Neural progenitor cell (in vitro differentiated cells): ENCODE measurements at regions not wholly inside any gene's neighbourhood (a gene's known extent, or its start where the extent isn't known, plus 50 kb on each side); places are given as distances from the start of the nearest gene placed in this dataset.

Source experiments
- DNase-seq: peaks from one replicate; pipeline ENCODE4 v3.0.0-alpha.2; 2016; ENCODE audit warnings: low spot score
- H2AFZ ChIP-seq: fragments of 200-600 bp; sonication (generic); replicated peaks from 2 replicates; pipeline ENCODE4 v1.6.1; 2016; ENCODE audit warnings: antibody characterized with exemption
- H3F3A ChIP-seq: fragments of 200-600 bp; sonication (generic); 2 replicates; pipeline ENCODE4 v1.6.1; 2016; ENCODE audit warnings: antibody characterized with exemption, low read depth
- H3K27ac ChIP-seq: fragments of 200-600 bp; sonication (generic); 2 replicates; pipeline ENCODE4 v1.5.1; 2016; ENCODE audit warnings: mild to moderate bottlenecking
- H3K27me3 ChIP-seq: fragments of 200-600 bp; sonication (generic); 2 replicates; pipeline ENCODE4 v1.6.1; 2016; ENCODE audit warnings: mild to moderate bottlenecking, moderate library complexity
- H3K36me3 ChIP-seq: fragments of 200-600 bp; sonication (generic); 2 replicates; pipeline ENCODE4 v1.5.1; 2016
- H3K4me1 ChIP-seq: fragments of 200-600 bp; sonication (generic); 2 replicates; pipeline ENCODE4 v1.6.1; 2016; ENCODE audit warnings: mixed run types
- H3K4me2 ChIP-seq: fragments of 200-600 bp; sonication (generic); 2 replicates; pipeline ENCODE4 v1.6.1; 2016
- H3K4me3 ChIP-seq: fragments of 200-600 bp; sonication (generic); 2 replicates; pipeline ENCODE4 v1.5.1; 2016
- H3K79me2 ChIP-seq: fragments of 200-600 bp; sonication (generic); 2 replicates; pipeline ENCODE4 v1.6.1; 2016; ENCODE audit warnings: low read depth
- H3K9ac ChIP-seq: fragments of 200-600 bp; sonication (generic); 2 replicates; pipeline ENCODE4 v1.6.1; 2016
- H3K9me3 ChIP-seq: fragments of 200-600 bp; sonication (generic); 2 replicates; pipeline ENCODE4 v1.5.1; 2016; ENCODE audit warnings: low read depth
- H4K20me1 ChIP-seq: fragments of 200-600 bp; sonication (generic); 2 replicates; pipeline ENCODE4 v1.6.1; 2016; ENCODE audit warnings: low read depth
- H3K27ac Mint-ChIP-seq: 3 replicates; pipeline ENCODE4 v1.8.0; 2021; ENCODE audit warnings: mixed read lengths
- H3K27me3 Mint-ChIP-seq: 2 replicates; pipeline ENCODE4 v1.8.0; 2022; ENCODE audit warnings: low read depth, mild to moderate bottlenecking, inconsistent platforms, moderate library complexity, mixed read lengths; ENCODE audit not compliant: insufficient read depth
- H3K36me3 Mint-ChIP-seq: 3 replicates; pipeline ENCODE4 v1.8.0; 2021; ENCODE audit warnings: mixed read lengths
- H3K4me1 Mint-ChIP-seq: 3 replicates; pipeline ENCODE4 v1.8.0; 2021; ENCODE audit warnings: mixed read lengths
- H3K4me3 Mint-ChIP-seq: 3 replicates; pipeline ENCODE4 v1.8.0; 2021; ENCODE audit warnings: mild to moderate bottlenecking, moderate library complexity, mixed read lengths
- H3K9me3 Mint-ChIP-seq: 3 replicates; pipeline ENCODE4 v1.8.0; 2020; ENCODE audit warnings: mixed read lengths
- CTCF ChIP-seq: fragments of 200-600 bp; sonication (generic); IDR thresholded peaks from 2 replicates; pipeline ENCODE4 v1.5.1; 2017; ENCODE audit warnings: antibody characterized with exemption, mild to moderate bottlenecking
- EZH2 ChIP-seq: fragments of 200-600 bp; sonication (generic); IDR thresholded peaks from 2 replicates; pipeline ENCODE4 v1.6.1; 2017; ENCODE audit warnings: antibody characterized with exemption, mild to moderate bottlenecking, moderate library complexity
- EZH2phosphoT487 ChIP-seq: fragments of 200-600 bp; sonication (generic); IDR thresholded peaks from 2 replicates; pipeline ENCODE4 v1.6.1; 2017; ENCODE audit warnings: antibody characterized with exemption

DNA sequence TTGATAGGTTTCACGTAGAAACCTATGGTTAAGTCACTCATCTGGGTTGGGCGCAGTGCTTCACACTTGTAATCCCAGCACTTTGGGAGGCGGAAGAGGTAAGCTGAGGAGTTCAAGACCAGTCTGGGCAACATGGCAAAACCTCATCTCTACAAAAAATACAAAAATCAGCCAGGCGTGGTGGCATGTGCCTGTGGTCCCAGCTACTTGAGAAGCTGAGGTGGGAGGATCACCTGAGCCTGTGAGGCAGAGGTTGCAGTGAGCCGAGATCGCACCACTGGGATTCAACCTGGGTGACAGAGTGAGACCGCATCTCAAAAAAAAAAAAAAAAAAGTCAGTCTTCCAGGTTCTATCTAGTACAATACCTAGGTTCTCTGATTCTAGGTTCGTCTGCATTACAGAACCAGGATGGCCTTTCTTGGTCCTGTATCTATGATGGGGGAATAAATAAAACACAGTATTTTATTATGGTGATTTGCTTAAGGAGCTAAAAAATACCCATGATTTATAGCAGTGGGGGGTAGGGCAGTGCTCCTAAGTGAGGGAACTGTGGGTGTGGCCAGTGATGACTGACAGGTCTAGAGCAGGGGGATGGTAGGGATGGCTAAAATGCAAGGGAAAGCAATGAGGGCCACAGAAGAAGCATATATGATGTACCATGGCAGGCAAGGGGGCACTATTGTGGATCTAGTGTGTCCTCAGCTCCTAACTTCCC is 65.5 kb upstream of the NUP160 start:
- no peak for TF ChIP-seq EZH2
- no peak for TF ChIP-seq CTCF
- no peak for TF ChIP-seq EZH2phosphoT487
- DNase-seq = no peak
- H3K36me3 ChIP-seq = no peaks in the 10 kb centered on the region
- Mint-ChIP-seq H3K9me3 (no peaks in the 10 kb centered on the region), H3K4me1 (peaks cover 18% of the 10 kb centered on the region), H3K27me3 (no peaks in the 10 kb centered on the region), H3K36me3 (no peaks in the 10 kb centered on the region), H3K27ac (peak overlapping the region; percentile 60), H3K4me3 (no peak overlapping the region)
- no peak overlapping the region for H3K4me3 ChIP-seq
- no peak overlapping the region for H3K9ac ChIP-seq
- H3K27me3 ChIP-seq = no peaks in the 10 kb centered on the region
- H4K20me1 ChIP-seq = no peaks in the 10 kb centered on the region
- peaks cover 5% of the 10 kb centered on the region for H3F3A ChIP-seq
- no peaks in the 10 kb centered on the region for H3K9me3 ChIP-seq
- no peak overlapping the region for H3K4me2 ChIP-seq
- H3K27ac ChIP-seq = no peak overlapping the region
- no peaks in the 10 kb centered on the region for H3K79me2 ChIP-seq
- no peak overlapping the region for H2AFZ ChIP-seq
- peaks cover 15% of the 10 kb centered on the region for H3K4me1 ChIP-seq

- H2AFZ ChIP-seq = no peak overlapping the region
- TF ChIP-seq CTCF (no peak), EZH2 (no peak), EZH2phosphoT487 (no peak)
- no peaks in the 10 kb centered on the region for H3K9me3 ChIP-seq
- Mint-ChIP-seq H3K27me3 (no peaks in the 10 kb centered on the region), H3K9me3 (no peaks in the 10 kb centered on the region), H3K4me3 (no peak overlapping the region), H3K36me3 (no peaks in the 10 kb centered on the region), H3K27ac (no peak overlapping the region), H3K4me1 (peaks cover 11% of the 10 kb centered on the region)
- H3K27me3 ChIP-seq = no peaks in the 10 kb centered on the region
- H3K4me3 ChIP-seq = no peak overlapping the region
- peaks cover 2% of the 10 kb centered on the region for H3F3A ChIP-seq
- no peaks in the 10 kb centered on the region for H3K79me2 ChIP-seq
- DNase-seq = no peak
- H3K4me2 ChIP-seq = no peak overlapping the region
- no peaks in the 10 kb centered on the region for H3K36me3 ChIP-seq
- H3K4me1 ChIP-seq = peaks cover 11% of the 10 kb centered on the region
- H3K27ac ChIP-seq = no peak overlapping the region
- no peak overlapping the region for H3K9ac ChIP-seq
- no peaks in the 10 kb centered on the region for H4K20me1 ChIP-seq
Measured at GRCh38 chr11:47912843-47913437, 64.8 kb upstream of the NUP160 start.

GRCh38 chr11:47911149-47911548 is 63.0 kb upstream of the NUP160 start:
- H3K27me3 Mint-ChIP-seq = no peaks in the 10 kb centered on the region
- H3F3A ChIP-seq = no peaks in the 10 kb centered on the region
- H3K9me3 ChIP-seq = no peaks in the 10 kb centered on the region
- H3K9me3 Mint-ChIP-seq = no peaks in the 10 kb centered on the region
- H3K27ac ChIP-seq = no peak overlapping the region
- no peak overlapping the region for H3K4me3 Mint-ChIP-seq
- H3K4me1 Mint-ChIP-seq = peaks cover 6% of the 10 kb centered on the region
- H3K79me2 ChIP-seq = no peaks in the 10 kb centered on the region
- no peak overlapping the region for H3K4me2 ChIP-seq
- H3K4me3 ChIP-seq = no peak overlapping the region
- peak overlapping the region; percentile 90 for H2AFZ ChIP-seq
- DNase-seq = no peak
- peaks cover 6% of the 10 kb centered on the region for H3K4me1 ChIP-seq
- no peaks in the 10 kb centered on the region for H4K20me1 ChIP-seq
- no peaks in the 10 kb centered on the region for H3K36me3 Mint-ChIP-seq
- H3K27me3 ChIP-seq = no peaks in the 10 kb centered on the region
- TF ChIP-seq EZH2 = no peak
- no peak for TF ChIP-seq CTCF
- TF ChIP-seq EZH2phosphoT487 = no peak
- H3K27ac Mint-ChIP-seq = no peak overlapping the region
- H3K36me3 ChIP-seq = no peaks in the 10 kb centered on the region
- no peak overlapping the region for H3K9ac ChIP-seq
